Left colon (tissue), 2 donors: ENCODE measurements at regions not wholly inside any gene's neighbourhood (a gene's known extent, or its start where the extent isn't known, plus 50 kb on each side); places are given as distances from the start of the nearest gene placed in this dataset.

Experiments used
- ATAC-seq: fragments of 200-7000 bp; cut with Tn5 transposase; one replicate; pipeline ENCODE4 v1.9.1; 2020; ENCODE audit warnings: mild to moderate bottlenecking, moderate library complexity
- DNase-seq, 2 donors: peaks; one replicate each; pipeline ENCODE4 v3.0.0-alpha.2; 2020
- intact Hi-C, 2 donors: fragments of 100-400 bp; cut with DNase I in 1 of 2; cut with micrococcal nuclease in 1 of 2; formaldehyde crosslinking; loops; one replicate each; pipeline versions ENCODE4 v1.11.2 to v1.14.0; 2022; cut with DNase I, micrococcal nuclease
- donor health status: DM: no; HTN: no; CAD: no.
- donor health status: DM: yes; HTN: yes; CAD: no.

GRCh38 chr2:105952131-105952530 lies 207.4 kb downstream of the NCK2 start:
- ATAC-seq: no peak
- intact Hi-C loops: no loop called here
- DNase-seq: no peak

GRCh38 chr2:105951384-105951694 lies 206.6 kb downstream of the NCK2 start:
- DNase-seq (no peak), ATAC-seq (no peak)
- intact Hi-C loops: no loop called here

GRCh38 chr2:105950521-105951383 lies 206.0 kb downstream of the NCK2 start:
- intact Hi-C loops: no loop called here
- DNase-seq: no peak
- ATAC-seq: no peak

- intact Hi-C loops: no loop called here
- no peak for ATAC-seq
- no peak for DNase-seq
These were observed 199.3 kb downstream of the NCK2 start for GRCh38 chr2:105943977-105944376.
